ENCODE measurements at regions not wholly inside any gene's neighbourhood (a gene's known extent, or its start where the extent isn't known, plus 50 kb on each side); places are given as distances from the start of the nearest gene placed in this dataset.

DNA sequence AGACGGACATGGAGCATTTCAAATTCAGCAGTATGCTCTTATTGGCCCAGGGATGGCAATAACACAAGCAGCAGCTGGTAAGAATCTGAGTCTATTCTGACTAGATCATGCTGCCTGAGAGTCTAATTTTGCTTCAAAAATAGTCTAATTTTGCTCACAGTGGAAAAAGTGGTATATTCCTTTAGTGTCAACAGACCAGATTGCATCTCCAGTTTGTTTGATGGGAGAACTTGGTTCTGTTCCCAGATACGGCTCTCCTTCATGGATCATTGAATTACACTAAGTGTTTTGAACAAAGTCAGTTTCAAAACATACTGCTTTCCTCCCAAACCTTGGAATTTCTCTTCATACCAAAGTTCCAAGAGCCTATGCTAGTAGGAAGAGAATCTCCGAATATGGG lies 586.1 kb downstream of the RNF144B start:
- FAIRE-seq: no peak

GRCh38 chr6:18976091-18976490 lies 588.9 kb downstream of the RNF144B start:
- no peak for FAIRE-seq

DNA sequence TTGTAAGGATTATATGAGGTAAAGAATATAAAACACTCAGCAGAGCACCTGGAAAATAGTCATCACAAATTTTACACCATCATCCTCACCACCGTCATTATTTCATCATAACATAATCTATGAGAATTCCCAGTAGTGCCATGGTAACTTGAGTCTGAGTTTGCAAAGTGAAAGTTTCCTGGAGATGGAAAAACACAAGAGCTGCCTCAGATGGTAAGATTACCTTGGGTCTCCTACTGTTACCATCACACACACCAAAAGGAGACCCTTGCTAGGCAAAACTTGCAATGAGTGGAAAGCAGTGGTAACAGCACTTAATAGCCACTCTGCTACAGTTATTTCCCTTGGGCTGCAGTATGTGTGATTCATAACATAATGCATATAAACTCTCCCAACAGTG lies 589.8 kb downstream of the RNF144B start:
- FAIRE-seq: no peak

- FAIRE-seq: no peak
These were observed 591.4 kb downstream of the RNF144B start for GRCh38 chr6:18978337-18979128.

DNA sequence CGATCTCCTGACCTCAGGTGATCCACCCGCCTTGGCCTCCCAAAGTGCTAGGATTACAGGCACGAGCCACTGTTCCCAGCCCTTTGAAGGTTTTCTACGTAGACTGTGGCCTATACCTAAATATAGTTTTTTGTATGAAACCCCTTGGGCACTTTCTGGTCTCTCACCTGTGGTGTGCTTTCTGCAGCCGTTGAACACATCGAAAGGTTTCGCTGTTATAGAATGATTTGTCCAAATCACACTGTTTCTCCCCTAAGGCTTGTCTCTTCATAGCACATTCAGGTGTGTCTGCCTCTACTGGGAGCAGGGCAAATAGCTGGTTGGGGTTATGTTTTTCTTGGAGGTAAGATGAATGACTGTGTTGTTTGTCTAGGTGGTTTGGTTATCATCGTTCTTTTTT lies 597.9 kb downstream of the RNF144B start:
- FAIRE-seq: no peak

- no peak for FAIRE-seq
These were observed 598.8 kb downstream of the RNF144B start for GRCh38 chr6:18985996-18986395.

- FAIRE-seq: no peak
These were observed 601.5 kb downstream of the RNF144B start for GRCh38 chr6:18988636-18989035.

DNA sequence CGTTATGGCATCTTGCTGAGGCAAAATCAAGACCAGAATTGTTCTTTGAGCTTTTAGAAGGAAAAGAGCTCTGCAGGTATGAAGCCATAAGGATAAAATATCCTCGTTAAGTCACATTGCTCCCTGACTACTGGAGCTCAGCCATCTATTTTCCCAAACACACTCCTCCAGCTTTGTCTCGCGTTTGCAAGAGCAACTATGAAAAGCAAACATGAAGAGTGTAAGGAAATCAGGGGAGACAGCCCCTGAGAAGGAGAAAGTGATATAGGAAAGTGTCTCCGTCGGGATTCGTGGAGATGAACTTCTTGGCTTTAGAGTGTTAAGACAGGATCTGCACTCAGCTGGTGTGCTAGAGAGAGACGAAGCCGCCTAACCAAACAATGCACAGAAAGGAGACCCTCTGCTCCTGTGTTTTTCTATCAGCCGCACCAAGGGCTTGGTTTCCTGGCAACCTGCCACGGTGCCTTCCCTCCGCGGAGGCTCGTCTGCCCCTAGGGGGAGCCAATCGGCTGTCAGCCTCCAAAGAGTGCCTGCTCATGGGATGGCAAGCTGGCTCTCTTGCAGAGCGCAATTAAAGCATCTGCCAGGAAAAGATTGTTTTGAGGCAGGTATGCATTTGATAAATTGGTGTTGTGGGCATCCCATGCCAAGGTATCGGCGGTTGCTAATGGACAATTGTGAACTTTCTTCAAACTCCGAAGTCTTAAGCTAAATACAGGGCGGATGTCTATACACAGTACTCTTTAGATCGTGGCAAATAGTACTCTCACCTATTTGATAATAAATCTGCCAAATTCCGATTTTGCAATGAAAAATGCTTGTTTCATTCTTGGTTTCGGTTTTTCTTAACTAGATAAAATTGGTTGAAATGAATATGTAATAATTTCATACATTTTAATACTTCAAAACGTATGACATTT lies 603.2 kb downstream of the RNF144B start:
- no peak for FAIRE-seq

DNA sequence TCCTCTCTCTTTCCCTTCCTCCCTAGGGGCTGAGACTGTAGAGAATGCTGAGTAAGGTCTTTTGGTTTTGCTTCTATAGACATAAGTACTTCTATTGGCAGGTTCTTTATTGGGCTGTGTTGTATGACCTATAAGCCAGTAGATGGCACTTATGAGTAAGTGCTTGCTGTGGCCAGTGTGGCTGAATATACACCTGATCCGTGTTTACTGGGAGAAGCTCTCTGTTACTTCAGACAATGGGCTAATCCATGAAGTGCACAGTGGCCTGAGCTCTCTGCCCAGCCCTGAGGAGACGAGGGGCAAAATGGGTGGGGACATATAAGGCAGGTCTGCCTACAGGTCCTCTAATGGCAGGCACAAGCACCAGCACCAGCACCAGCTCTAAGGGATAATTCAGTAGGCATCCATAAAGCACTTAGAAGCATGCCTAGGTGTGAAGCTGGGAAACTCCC lies 610.3 kb downstream of the RNF144B start:
- FAIRE-seq: peak; percentile 33

DNA sequence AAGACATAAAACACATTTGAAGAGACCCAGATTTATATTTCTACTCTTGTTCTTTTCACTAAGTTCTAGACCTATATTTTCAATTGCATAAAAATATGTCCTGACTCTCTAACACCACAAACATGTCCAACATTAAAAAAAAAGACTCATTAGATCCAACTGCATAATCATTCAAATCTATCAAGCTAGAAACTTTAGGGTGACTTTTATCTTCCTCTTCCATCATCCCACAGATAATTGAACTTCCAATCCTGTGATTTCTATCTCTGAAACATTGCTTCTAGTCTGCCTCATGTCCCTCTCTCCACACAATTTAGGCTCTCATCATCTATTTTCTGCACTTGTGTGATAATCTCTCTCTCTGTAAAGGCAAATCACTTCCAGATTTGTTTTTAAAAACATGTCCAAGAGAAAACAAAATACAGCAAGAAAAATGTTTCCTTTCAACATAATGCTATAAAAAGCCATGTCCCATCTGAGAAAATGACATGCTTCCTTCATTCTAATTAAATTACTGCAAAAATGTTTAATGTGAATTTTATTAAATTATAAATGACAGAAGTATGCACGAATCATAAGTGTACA lies 615.9 kb downstream of the RNF144B start:
- FAIRE-seq: no peak

DNA sequence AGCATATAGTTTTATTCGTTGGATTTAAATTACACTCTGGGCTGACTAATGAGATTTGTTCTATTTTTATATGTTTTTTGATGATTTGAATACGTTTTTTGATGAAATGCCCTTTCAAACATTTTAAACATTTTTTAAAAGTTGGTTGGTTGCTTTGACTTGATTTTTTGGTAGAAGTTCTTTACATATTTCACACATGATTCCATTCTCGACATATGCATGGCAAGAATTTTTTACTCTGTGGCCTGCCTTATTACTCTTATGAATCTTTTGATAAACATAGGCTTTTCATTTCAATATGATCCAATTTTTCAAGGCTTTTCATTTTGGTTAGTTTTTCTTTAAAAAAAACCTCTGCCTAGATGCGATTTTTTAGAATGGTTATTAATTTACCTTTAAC lies 617.0 kb downstream of the RNF144B start:
- no peak for FAIRE-seq

GRCh38 chr6:19009769-19010168 lies 622.6 kb downstream of the RNF144B start:
- FAIRE-seq: no peak

GRCh38 chr6:19013026-19013705 lies 626.0 kb downstream of the RNF144B start:
- no peak for FAIRE-seq

- no peak for FAIRE-seq
These were observed 637.6 kb downstream of the RNF144B start for GRCh38 chr6:19024737-19025136.

GRCh38 chr6:19028201-19028600 lies 641.1 kb downstream of the RNF144B start:
- no peak for FAIRE-seq

DNA sequence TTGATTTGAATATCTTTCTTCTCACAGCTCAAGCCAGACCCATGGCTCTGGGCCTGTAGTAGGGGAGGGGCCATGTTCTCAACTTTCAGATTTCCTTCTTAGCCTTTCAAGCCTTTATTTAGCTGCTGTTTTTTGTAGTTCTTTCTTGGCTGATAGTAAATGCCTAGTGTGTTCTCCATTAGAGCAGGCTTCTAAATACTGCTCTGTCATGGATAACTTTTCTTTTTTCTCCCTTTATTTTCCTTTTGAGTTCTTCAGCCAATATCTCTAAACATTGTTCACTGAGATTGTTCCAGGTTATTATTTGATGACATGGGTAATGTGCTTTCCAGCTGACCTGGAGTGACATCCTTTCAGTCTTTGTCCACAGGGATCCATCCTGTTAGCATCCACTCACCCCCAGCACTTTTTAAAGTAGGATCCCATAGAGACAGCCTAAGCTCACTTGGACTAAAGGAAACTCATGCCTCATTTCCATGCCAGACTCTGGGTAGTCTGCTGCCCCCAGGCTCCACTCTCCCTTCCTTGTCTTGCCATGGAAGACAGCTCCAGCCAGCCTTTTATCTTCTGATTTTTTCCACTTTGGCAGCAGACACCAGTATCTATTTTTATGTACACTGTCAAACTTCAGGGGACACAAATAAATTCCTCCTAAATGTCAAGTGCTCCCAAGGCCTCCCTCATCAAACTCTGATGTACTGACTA lies 645.6 kb downstream of the RNF144B start:
- no peak for FAIRE-seq

DNA sequence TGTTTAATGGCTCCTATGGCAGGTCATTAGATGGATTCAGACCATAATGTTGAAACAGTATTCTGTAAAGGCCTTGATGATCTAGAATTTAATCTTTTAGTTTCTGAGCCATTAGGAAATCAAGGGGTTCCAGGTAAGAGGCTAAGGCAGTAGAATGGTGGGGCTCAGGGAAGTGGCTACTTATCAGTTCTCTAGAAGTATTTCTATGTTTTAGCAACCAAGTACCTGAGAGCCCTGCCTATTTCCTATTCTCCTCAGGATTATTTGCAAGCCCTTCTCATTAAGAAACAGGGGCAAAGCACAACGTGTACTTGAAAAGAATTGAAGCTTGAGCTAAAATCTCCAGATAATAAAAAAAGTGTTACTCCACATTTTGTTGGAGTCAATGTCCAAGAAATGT lies 646.5 kb downstream of the RNF144B start:
- FAIRE-seq: no peak

DNA sequence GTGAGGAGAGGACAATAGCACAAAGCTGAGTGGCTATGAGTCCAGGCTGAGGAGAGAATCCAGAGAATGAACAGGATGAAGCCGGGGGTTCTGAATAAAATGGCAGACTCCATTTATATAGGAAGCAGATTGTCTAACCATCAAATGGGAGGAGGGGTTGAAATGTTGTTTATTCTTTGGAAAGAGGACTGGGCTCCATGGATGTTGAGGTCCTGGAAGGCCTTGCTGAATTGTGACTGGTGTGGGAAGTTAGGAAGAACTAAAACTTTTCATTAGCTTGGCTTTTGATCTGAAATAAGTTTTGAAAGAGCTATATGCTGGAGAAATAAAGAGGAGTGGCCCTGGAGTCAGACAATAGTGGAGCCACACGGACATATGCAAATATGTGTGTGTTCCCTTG lies 647.8 kb downstream of the RNF144B start:
- FAIRE-seq: no peak

DNA sequence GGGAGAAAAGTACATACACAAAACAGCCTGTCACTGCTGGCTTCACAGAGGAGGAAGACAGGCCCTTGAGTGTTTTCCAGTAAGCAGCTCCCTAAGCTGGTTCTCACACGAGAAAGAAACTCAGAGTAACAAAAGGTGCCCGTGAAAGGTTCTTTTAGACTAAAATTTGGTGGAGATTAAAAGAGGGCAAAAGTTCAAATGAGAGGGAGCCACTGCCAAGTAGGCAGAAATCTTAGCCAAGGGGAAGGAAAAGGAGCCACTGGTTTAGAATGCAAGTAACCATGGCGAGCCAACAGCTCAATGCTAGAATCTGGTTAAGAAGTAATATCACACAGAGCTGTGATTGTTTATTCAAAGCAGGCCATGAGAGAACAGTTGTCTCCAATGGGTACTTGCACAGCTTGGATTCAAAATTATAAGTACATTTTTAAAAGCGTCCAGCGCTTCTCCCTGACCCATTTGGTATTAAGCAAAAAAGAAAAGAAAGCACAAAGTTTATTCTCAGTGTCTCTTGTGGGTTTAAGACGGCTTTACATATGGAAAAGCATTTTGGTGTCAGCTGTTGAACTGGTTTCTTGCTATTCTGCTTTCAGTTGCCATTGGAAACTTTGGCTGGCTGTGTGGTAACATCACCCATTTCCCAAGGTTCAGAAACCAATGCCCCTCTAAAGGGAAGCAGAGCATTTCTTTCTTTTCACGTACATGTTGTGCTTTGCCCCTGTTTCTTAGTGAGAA lies 648.5 kb downstream of the RNF144B start:
- no peak for FAIRE-seq

GRCh38 chr6:19036196-19036555 lies 649.0 kb downstream of the RNF144B start:
- FAIRE-seq: no peak

- no peak for FAIRE-seq
These were observed 650.5 kb downstream of the RNF144B start for GRCh38 chr6:19037607-19038006.

DNA sequence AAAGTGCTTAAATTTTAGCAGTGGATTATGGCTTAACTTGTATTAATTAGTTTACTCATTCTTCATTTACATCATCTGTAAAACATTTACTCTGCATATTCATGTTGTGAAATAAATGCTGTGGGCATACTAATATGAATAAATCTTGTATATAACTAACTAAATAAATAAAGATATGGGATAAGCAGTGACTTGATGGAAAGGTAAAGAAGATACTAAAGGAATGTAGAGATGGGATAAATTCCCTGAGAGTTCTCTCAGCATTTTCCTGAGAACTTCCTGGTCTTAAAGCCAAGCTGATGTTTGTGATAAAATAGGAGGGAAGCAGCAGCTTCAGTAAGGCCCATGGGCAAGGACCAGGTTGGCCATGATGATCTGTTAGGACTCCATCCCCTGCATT lies 652.1 kb downstream of the RNF144B start:
- FAIRE-seq: no peak

Measured in G401.6 (cell line).